K562 (cell line): ENCODE measurements at regions not wholly inside any gene's neighbourhood (a gene's known extent, or its start where the extent isn't known, plus 50 kb on each side); places are given as distances from the start of the nearest gene placed in this dataset.

ENCODE experiments used
- ATAC-seq: fragments of 200-7000 bp; cut with Tn5 transposase; 3 replicates; pipeline ENCODE4 v1.9.1; 2020; ENCODE audit warnings: moderate library complexity
- BruUV-seq: library from RNA; stranded (reverse); fragments of 400-500 nt; replicated peaks from 2 replicates; lab custom pipeline; 2021; lab: Mats Ljungman, UMichigan
- CTCF ChIA-PET: fragments of 300-600 bp; formaldehyde crosslinking; extraction: SDS; loops from one replicate; lab custom pipeline; 2021; ENCODE audit warnings: low intra/inter-chr PET ratio; lab: Yijun Ruan, JAX
- POLR2A ChIA-PET: fragments of 300-600, 350-650 bp; sonication (Branson Sonifier 250); formaldehyde crosslinking; extraction: SDS; loops from one replicate; lab custom pipeline; 2021; ENCODE audit warnings: antibody characterized with exemption, inconsistent platforms; lab: Yijun Ruan, JAX
- DNase-seq, 4 experiments: peaks; one replicate each; pipeline versions ENCODE4 v3.0.0 to v3.0.0-alpha.2; 2011 to 2018; ENCODE audit warnings: low spot score in 3 of 4, mixed read lengths in 3 of 4; ENCODE audit errors: extremely low read depth in 1 of 4
- FAIRE-seq: peaks from 2 replicates; lab custom pipeline; 2011; peaks lifted over from hg19 to GRCh38; lab: Jason Lieb, UNC
- H2AFZ ChIP-seq: 2 replicates; pipeline ENCODE4 v1.6.0; 2011; ENCODE audit warnings: low read depth, low read length, control low read depth, inconsistent platforms
- H3K27ac ChIP-seq: fragments of 200-600 bp; 3 replicates; pipeline ENCODE4 v1.8.0; 2011; ENCODE audit warnings: low read depth, mild to moderate bottlenecking, control low read depth, inconsistent platforms, low read length, moderate library complexity, mixed read lengths; ENCODE audit errors: extremely low read depth
- H3K27me3 ChIP-seq, 2 experiments: fragments of 300-600 bp in 1 of 2; 2 replicates in 1 of 2; 3 replicates in 1 of 2; pipeline versions ENCODE4 v1.6.0 to v1.8.0; 2011; ENCODE audit warnings: inconsistent platforms in 2 of 2, low read length in 2 of 2, mild to moderate bottlenecking in 1 of 2, mixed read lengths in 1 of 2, moderate library complexity in 1 of 2; ENCODE audit not compliant: control insufficient read depth in 2 of 2, insufficient read depth in 2 of 2
- H3K36me3 ChIP-seq: fragments of 300-600 bp; 3 replicates; pipeline ENCODE4 v1.8.0; 2011; ENCODE audit warnings: mild to moderate bottlenecking, low read length, inconsistent platforms; ENCODE audit not compliant: control insufficient read depth, insufficient read depth
- H3K4me1 ChIP-seq, 2 experiments: fragments of 200-600 bp in 1 of 2; replicated peaks in 1 of 2; 2 replicates in 1 of 2; 3 replicates in 1 of 2; pipeline versions ENCODE4 v1.5.1 to v1.8.0; 2011; ENCODE audit warnings: inconsistent platforms in 2 of 2, low read length in 2 of 2, mild to moderate bottlenecking in 1 of 2, mixed read lengths in 1 of 2, moderate library complexity in 1 of 2; ENCODE audit not compliant: control insufficient read depth in 2 of 2, insufficient read depth in 2 of 2
- H3K4me2 ChIP-seq: 2 replicates; pipeline ENCODE4 v1.6.1; 2011; ENCODE audit warnings: low read length, control low read depth, inconsistent platforms, mixed read lengths; ENCODE audit not compliant: insufficient read depth
- H3K4me3 ChIP-seq: fragments of 200-600 bp; sonication (generic), shearing (Covaris generic); 2 replicates; pipeline ENCODE4 v1.5.1; 2016; ENCODE audit warnings: control low read depth, inconsistent platforms
- H3K79me2 ChIP-seq: fragments of 200-600 bp; 3 replicates; pipeline ENCODE4 v1.8.0; 2011; ENCODE audit warnings: low read length, inconsistent platforms; ENCODE audit not compliant: control insufficient read depth, insufficient read depth
- H3K9ac ChIP-seq, 2 experiments: 2 replicates each; pipeline versions ENCODE4 v1.6.0 to v1.6.1; 2011; ENCODE audit warnings: low read depth in 2 of 2, low read length in 2 of 2, control low read depth in 1 of 2, inconsistent platforms in 1 of 2, mild to moderate bottlenecking in 1 of 2, mixed read lengths in 1 of 2; ENCODE audit not compliant: insufficient read depth in 1 of 2
- H3K9me1 ChIP-seq: one replicate; pipeline ENCODE4 v1.6.0; 2011; ENCODE audit warnings: inconsistent platforms, mild to moderate bottlenecking, low read length, moderate library complexity; ENCODE audit not compliant: control insufficient read depth, insufficient read depth
- H3K9me3 ChIP-seq: replicated peaks from 2 replicates; pipeline ENCODE4 v1.5.1; 2011; ENCODE audit warnings: low read depth, low read length, inconsistent platforms; ENCODE audit not compliant: control insufficient read depth, insufficient read depth
- H4K20me1 ChIP-seq: replicated peaks from 2 replicates; pipeline ENCODE4 v1.6.1; 2011; ENCODE audit warnings: low read length, inconsistent platforms, mixed read lengths; ENCODE audit not compliant: control insufficient read depth, insufficient read depth
- E2F3 ChIP-seq: fragments of 250-450 bp; sonication (Bioruptor Pico); IDR thresholded peaks from 2 replicates; pipeline ENCODE4 v1.4.0; 2020; ENCODE audit warnings: mild to moderate bottlenecking
- FOXK2 ChIP-seq, 2 experiments: fragments of 450-650 bp; IDR thresholded peaks in 1 of 2; conservative IDR thresholded peaks in 1 of 2; 2 replicates each; pipeline ENCODE4 v1.6.1; 2016; ENCODE audit warnings: low read depth in 2 of 2, mild to moderate bottlenecking in 1 of 2
- GATAD2A ChIP-seq: fragments of 450-650 bp; IDR thresholded peaks from 2 replicates; pipeline ENCODE4 v1.6.1; 2017
- MEF2A ChIP-seq: IDR thresholded peaks from 2 replicates; pipeline ENCODE4 v1.6.1; 2011; ENCODE audit warnings: low read depth, mild to moderate bottlenecking, low read length, moderate library complexity; ENCODE audit not compliant: control insufficient read depth
- TOE1 ChIP-seq, 2 experiments: fragments of 450-650 bp in 1 of 2; sonication (generic) in 1 of 2; formaldehyde crosslinking in 1 of 2; IDR thresholded peaks; 2 replicates each; pipeline versions ENCODE4 v1.7.1 to v1.8.0; 2016 to 2022; ENCODE audit warnings: borderline replicate concordance in 2 of 2, mild to moderate bottlenecking in 2 of 2, antibody characterized with exemption in 1 of 2, inconsistent platforms in 1 of 2, low read depth in 1 of 2, missing genetic modification reagents in 1 of 2, moderate library complexity in 1 of 2
- WGBS: fragments of 100-300 bp; shearing (Covaris generic); methylation state at CpG from one replicate; pipeline ENCODE4 v1.1.6; 2016; ENCODE audit warnings: low coverage, mixed read lengths; ENCODE audit not compliant: insufficient coverage; ENCODE audit errors: missing lambda C conversion rate; 5-methylcytosine and 5-hydroxymethylcytosine counted together
- in situ Hi-C: fragments of 300-500 bp; cut with MboI; formaldehyde crosslinking; loops from 4 replicates; pipeline ENCODE4 v1.15.0; 2018; ENCODE audit warnings: inconsistent platforms, mixed read lengths
- intact Hi-C: fragments of 100-400 bp; cut with micrococcal nuclease; formaldehyde crosslinking; loops from 2 replicates; pipeline ENCODE4 v1.14.2; 2022
- TF ChIP-seq, protein P1 (sequence below): sonication (generic); formaldehyde crosslinking; IDR thresholded peaks from 2 replicates; pipeline ENCODE4 v1.9.0; 2022; ENCODE audit warnings: mild to moderate bottlenecking, missing genetic modification reagents
- TF ChIP-seq, protein P2 (sequence below), 2 experiments: fragments of 450-650 bp; IDR thresholded peaks; 2 replicates each; pipeline ENCODE4 v1.6.1; 2016; ENCODE audit warnings: mild to moderate bottlenecking in 2 of 2, borderline replicate concordance in 1 of 2, low read depth in 1 of 2, moderate library complexity in 1 of 2

DNA sequence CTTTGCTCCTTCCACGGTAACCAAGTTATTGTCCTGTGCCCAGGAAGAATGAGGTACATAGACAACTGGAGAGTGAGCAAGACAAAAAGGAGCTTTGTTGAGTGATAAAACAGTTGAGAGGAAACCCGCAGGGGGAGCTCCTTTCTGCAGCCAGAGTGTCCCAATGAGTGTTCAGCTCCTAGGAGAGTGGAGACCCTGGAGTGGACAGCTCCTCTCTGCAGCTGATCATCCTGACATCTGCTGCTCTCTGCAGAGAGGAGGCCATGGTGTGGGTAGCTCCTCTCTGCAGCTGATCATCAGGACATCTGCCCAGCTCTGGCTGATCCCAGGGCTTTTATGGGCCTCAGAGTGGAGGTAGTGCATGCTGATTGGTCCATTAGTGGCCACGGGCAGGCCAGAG lies 53.4 kb upstream of the PCDH15 start:
- POLR2A ChIA-PET, result no interaction called here
- FAIRE-seq, result no peak
- 0% methylated on average over 3 of the region's 3 CpGs for WGBS
- in situ Hi-C loops (no loop called here), intact Hi-C loops (no loop called here)
- Histone ChIP-seq H3K9me1 (no peaks in the 10 kb centered on the region), H3K79me2 (no peaks in the 10 kb centered on the region), H2AFZ (no peak overlapping the region), H3K27me3 (no peaks in the 10 kb centered on the region), H3K4me2 (no peak overlapping the region), H3K4me1 (no peaks in the 10 kb centered on the region), H3K9me3 (no peaks in the 10 kb centered on the region), H3K36me3 (no peaks in the 10 kb centered on the region), H3K9ac (no peak overlapping the region), H3K27ac (no peak overlapping the region), H3K4me3 (no peak overlapping the region), H4K20me1 (no peaks in the 10 kb centered on the region)
- no peak for DNase-seq
- BruUV-seq, result no TSS peak
- TF ChIP-seq FOXK2 (conservative IDR thresholded peaks at IDR 0.05 in 1 of 2, IDR thresholded peaks at IDR 0.05 in 1 of 2; ENCODE audit: low read depth in 2 of 2) (no peak), E2F3 (CRISPR knock-in tag) (no peak), MEF2A (no peak), GATAD2A (no peak)
- TF ChIP-seq, protein P1, sequence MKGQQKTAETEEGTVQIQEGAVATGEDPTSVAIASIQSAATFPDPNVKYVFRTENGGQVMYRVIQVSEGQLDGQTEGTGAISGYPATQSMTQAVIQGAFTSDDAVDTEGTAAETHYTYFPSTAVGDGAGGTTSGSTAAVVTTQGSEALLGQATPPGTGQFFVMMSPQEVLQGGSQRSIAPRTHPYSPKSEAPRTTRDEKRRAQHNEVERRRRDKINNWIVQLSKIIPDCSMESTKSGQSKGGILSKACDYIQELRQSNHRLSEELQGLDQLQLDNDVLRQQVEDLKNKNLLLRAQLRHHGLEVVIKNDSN (CRISPR knock-in tag), result no peak
- CTCF ChIA-PET, result no interaction called here
- ATAC-seq, result no peak

DNA sequence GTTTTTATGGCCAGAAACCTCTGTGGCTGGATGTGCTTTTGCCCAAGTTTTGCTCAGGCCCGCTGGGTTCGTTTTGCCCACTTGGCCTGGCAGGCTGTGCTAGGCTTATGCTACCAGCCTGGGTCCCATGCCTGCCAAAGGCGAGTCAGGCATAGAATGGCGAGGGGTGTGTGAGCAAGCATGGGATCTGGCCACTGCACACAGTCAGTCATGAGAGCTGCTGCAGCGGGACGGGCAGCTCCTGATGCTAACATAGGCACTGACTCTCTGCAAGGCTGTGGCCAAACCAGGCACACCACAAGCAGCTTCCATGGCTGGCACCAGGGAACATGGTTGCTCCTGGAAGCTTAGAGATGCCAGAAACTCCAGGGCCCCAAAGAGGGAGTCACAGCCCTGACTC lies 52.9 kb upstream of the PCDH15 start:
- CTCF ChIA-PET, result no interaction called here
- Histone ChIP-seq H3K9me3 (no peaks in the 10 kb centered on the region), H4K20me1 (no peaks in the 10 kb centered on the region), H3K36me3 (no peaks in the 10 kb centered on the region), H3K79me2 (no peaks in the 10 kb centered on the region), H3K4me3 (no peak overlapping the region), H3K4me2 (no peak overlapping the region), H3K27me3 (no peaks in the 10 kb centered on the region), H2AFZ (no peak overlapping the region), H3K27ac (no peak overlapping the region), H3K9me1 (no peaks in the 10 kb centered on the region), H3K9ac (no peak overlapping the region), H3K4me1 (no peaks in the 10 kb centered on the region)
- POLR2A ChIA-PET, result no interaction called here
- intact Hi-C loops (no loop called here), in situ Hi-C loops (no loop called here)
- ATAC-seq (no peak), DNase-seq (no peak), FAIRE-seq (no peak)
- BruUV-seq, result no TSS peak
- WGBS, result 2% methylated on average over 6 of the region's 6 CpGs
- TF ChIP-seq TOE1 (IDR thresholded peaks at IDR 0.05; ENCODE audit: borderline replicate concordance), result no peak
- no peak for TF ChIP-seq TOE1 (CRISPR knock-in tag; IDR thresholded peaks at IDR 0.05; ENCODE audit: borderline replicate concordance, low read depth)
- TF ChIP-seq, protein P2, sequence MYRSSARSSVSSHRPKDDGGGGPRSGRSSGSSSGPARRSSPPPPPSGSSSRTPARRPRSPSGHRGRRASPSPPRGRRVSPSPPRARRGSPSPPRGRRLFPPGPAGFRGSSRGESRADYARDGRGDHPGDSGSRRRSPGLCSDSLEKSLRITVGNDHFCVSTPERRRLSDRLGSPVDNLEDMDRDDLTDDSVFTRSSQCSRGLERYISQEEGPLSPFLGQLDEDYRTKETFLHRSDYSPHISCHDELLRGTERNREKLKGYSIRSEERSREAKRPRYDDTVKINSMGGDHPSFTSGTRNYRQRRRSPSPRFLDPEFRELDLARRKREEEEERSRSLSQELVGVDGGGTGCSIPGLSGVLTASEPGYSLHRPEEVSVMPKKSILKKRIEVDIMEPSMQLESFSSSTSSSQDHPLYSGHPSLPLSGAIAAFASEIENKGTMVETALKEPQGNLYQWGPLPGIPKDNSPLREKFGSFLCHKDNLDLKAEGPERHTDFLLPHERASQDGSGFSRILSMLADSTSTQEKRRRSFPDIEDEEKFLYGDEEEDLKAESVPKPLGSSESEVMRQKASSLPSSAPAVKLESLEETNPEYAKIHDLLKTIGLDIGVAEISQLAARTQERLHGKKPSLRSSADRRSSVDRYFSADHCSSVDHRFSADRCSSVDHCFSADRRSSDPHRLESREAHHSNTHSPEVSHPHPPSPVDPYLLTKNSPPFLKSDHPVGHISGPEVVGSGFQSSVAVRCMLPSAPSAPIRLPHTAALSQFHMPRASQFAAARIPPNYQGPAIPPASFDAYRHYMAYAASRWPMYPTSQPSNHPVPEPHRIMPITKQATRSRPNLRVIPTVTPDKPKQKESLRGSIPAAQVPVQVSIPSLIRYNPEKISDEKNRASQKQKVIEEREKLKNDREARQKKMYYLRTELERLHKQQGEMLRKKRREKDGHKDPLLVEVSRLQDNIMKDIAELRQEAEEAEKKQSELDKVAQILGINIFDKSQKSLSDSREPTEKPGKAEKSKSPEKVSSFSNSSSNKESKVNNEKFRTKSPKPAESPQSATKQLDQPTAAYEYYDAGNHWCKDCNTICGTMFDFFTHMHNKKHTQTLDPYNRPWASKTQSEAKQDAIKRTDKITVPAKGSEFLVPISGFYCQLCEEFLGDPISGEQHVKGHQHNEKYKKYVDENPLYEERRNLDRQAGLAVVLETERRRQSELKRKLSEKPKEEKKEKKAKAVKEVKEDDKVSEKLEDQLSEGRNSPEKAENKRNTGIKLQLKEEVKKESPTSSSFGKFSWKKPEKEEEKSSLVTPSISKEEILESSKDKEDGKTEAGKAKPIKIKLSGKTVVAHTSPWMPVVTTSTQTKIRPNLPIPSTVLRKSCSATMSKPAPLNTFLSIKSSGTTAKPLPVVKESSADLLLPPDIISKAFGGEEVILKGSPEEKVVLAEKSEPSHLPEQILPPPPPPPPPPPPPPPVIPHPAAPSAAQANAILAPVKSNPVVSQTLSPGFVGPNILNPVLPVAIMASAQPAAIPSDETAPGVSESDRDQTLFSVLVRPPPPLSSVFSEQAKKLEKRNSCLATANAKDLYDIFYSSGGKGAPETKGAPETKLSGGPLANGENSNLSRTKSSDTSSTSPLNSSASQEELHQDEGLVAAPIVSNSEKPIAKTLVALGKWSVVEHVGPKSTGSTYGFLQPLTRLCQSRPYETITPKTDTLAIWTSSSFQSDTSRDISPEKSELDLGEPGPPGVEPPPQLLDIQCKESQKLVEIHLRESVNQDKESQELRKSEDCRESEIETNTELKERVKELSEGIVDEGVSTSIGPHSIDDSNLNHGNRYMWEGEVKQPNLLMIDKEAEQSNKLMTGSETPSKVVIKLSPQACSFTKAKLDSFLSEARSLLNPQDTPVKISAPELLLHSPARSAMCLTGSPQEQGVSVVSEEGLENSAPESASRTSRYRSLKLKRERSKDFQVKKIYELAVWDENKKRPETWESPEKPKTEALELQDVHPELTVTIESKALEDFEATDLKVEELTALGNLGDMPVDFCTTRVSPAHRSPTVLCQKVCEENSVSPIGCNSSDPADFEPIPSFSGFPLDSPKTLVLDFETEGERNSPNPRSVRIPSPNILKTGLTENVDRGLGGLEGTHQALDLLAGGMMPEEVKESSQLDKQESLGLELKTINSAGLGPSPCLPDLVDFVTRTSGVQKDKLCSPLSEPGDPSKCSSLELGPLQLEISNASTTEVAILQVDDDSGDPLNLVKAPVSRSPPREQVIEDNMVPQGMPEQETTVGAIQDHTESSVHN (IDR thresholded peaks at IDR 0.05; ENCODE audit: borderline replicate concordance in 1 of 2, low read depth in 1 of 2), result no peak
